HG02642 (cell line): ENCODE measurements at regions not wholly inside any gene's neighbourhood (a gene's known extent, or its start where the extent isn't known, plus 50 kb on each side); places are given as distances from the start of the nearest gene placed in this dataset.

Experiments used
- ATAC-seq: cut with Tn5 transposase; IDR thresholded peaks from one replicate; pipeline ENCODE4 v1.9.1; 2021; ENCODE audit warnings: mild to moderate bottlenecking; ENCODE audit not compliant: unreplicated experiment, poor library complexity

GRCh38 chr20:23189341-23189740 lies 103.2 kb upstream of the CD93 start:
- ATAC-seq, result no peak

GRCh38 chr20:23188377-23189169 lies 102.4 kb upstream of the CD93 start:
- ATAC-seq, result no peak

GRCh38 chr20:23187751-23188150 lies 101.6 kb upstream of the CD93 start:
- ATAC-seq, result no peak

GRCh38 chr20:23186808-23187207 lies 100.7 kb upstream of the CD93 start:
- no peak for ATAC-seq

GRCh38 chr20:23180451-23180921 lies 94.4 kb upstream of the CD93 start:
- ATAC-seq, result no peak

GRCh38 chr20:23179766-23180403 lies 93.8 kb upstream of the CD93 start:
- ATAC-seq, result no peak

GRCh38 chr20:23178806-23179205 lies 92.7 kb upstream of the CD93 start:
- ATAC-seq, result no peak

GRCh38 chr20:23174821-23175220 lies 88.7 kb upstream of the CD93 start:
- no peak for ATAC-seq

- no peak for ATAC-seq
Measured at GRCh38 chr20:23167431-23167830, 81.3 kb upstream of the CD93 start.

- ATAC-seq, result no peak
Measured at GRCh38 chr20:23166563-23166962, 80.4 kb upstream of the CD93 start.

GRCh38 chr20:23165964-23166363 lies 79.8 kb upstream of the CD93 start:
- no peak for ATAC-seq

GRCh38 chr20:23165307-23165750 lies 79.2 kb upstream of the CD93 start:
- no peak for ATAC-seq

- no peak for ATAC-seq
Measured at GRCh38 chr20:23164176-23164601, 78.1 kb upstream of the CD93 start.

- ATAC-seq, result no peak
Measured at GRCh38 chr20:23163562-23163961, 77.4 kb upstream of the CD93 start.

- no peak for ATAC-seq
Measured at GRCh38 chr20:23162887-23163286, 76.8 kb upstream of the CD93 start.

GRCh38 chr20:23161968-23162696 lies 76.0 kb upstream of the CD93 start:
- ATAC-seq, result no peak

- ATAC-seq, result no peak
Measured at GRCh38 chr20:23161244-23161891, 75.2 kb upstream of the CD93 start.

GRCh38 chr20:23160536-23161243 lies 74.6 kb upstream of the CD93 start:
- no peak for ATAC-seq

GRCh38 chr20:23159947-23160318 lies 73.8 kb upstream of the CD93 start:
- ATAC-seq, result no peak
